GM18498 (cell line): ENCODE measurements at regions not wholly inside any gene's neighbourhood (a gene's known extent, or its start where the extent isn't known, plus 50 kb on each side); places are given as distances from the start of the nearest gene placed in this dataset.
"Not testable (repeated sequence)": the region's sequence is repeated elsewhere in the genome, so short reads cannot be mapped to it uniquely, and the experiment has no call there.

Experiments
- ATAC-seq: cut with Tn5 transposase; IDR thresholded peaks from one replicate; pipeline ENCODE4 v1.9.1; 2021; ENCODE audit warnings: mild to moderate bottlenecking, moderate library complexity; ENCODE audit not compliant: unreplicated experiment

DNA sequence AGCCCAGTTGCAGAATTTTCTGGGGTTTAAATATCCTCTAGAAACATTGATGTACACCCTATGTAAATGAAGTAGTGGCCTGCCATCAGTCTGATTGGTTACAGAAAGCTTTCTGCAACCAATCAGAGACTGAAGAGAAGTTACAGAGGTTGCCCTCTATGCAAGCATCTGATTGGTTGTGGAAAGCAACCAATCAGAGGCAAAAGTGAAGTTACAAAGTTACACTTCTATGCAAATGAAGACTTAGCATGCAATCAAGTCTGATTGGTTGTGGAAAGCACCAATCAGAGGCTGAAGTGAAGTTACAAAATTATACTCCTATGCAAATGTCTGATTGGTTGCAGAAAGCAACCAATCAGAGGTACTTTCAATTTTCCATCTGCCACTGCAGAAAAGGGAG is 51.9 kb upstream of the USP9X start:
- no peak for ATAC-seq

DNA sequence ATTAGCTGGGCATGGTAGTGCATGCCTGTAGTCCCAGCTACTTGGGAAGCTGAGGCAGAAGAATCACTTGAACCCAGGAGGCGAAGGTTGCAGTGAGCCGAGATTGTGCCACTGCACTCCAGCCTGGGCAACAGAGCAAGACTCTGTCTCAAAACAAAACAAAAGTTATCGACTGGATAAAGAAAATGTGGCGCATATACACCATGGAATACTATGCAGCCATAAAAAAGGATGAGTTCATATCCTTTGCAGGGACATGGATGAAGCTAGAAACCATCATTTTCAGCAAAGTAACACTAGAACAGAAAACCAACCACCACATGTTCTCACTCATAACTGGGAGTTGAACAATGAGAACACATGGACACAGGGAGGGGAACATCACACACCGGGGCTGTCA is 50.3 kb upstream of the USP9X start:
- not testable (repeated sequence) for ATAC-seq
